BJ (cell line): ENCODE measurements at regions not wholly inside any gene's neighbourhood (a gene's known extent, or its start where the extent isn't known, plus 50 kb on each side); places are given as distances from the start of the nearest gene placed in this dataset.

ENCODE experiments used
- CTCF ChIA-PET: fragments of 350-600 bp; formaldehyde crosslinking; extraction: SDS; loops from one replicate; lab custom pipeline; 2021; ENCODE audit warnings: antibody characterized with exemption, inconsistent platforms; lab: Yijun Ruan, JAX
- POLR2A ChIA-PET: fragments of 300-600 bp; sonication (Branson Sonifier 250); formaldehyde crosslinking; extraction: SDS; loops from one replicate; lab custom pipeline; 2021; ENCODE audit warnings: antibody characterized with exemption; lab: Charles Lee
- DNase-seq: peaks from one replicate; pipeline ENCODE4 v3.0.0-alpha.2; 2011; ENCODE audit warnings: low read depth
- H3K27me3 ChIP-seq: 2 replicates; pipeline ENCODE4 v1.6.0; 2011; ENCODE audit warnings: low read length; ENCODE audit not compliant: control insufficient read depth, insufficient read depth
- H3K36me3 ChIP-seq: 2 replicates; pipeline ENCODE4 v1.5.1; 2011; ENCODE audit warnings: low read length; ENCODE audit not compliant: control insufficient read depth, insufficient read depth
- H3K4me3 ChIP-seq: 2 replicates; pipeline ENCODE4 v1.5.1; 2011; ENCODE audit warnings: low read depth, mild to moderate bottlenecking, control low read depth, low read length
- CTCF ChIP-seq: IDR thresholded peaks from 2 replicates; pipeline ENCODE4 v1.5.1; 2011; ENCODE audit warnings: low read depth, mild to moderate bottlenecking, control low read depth, inconsistent platforms, low read length, moderate library complexity; ENCODE audit not compliant: insufficient read depth

DNA sequence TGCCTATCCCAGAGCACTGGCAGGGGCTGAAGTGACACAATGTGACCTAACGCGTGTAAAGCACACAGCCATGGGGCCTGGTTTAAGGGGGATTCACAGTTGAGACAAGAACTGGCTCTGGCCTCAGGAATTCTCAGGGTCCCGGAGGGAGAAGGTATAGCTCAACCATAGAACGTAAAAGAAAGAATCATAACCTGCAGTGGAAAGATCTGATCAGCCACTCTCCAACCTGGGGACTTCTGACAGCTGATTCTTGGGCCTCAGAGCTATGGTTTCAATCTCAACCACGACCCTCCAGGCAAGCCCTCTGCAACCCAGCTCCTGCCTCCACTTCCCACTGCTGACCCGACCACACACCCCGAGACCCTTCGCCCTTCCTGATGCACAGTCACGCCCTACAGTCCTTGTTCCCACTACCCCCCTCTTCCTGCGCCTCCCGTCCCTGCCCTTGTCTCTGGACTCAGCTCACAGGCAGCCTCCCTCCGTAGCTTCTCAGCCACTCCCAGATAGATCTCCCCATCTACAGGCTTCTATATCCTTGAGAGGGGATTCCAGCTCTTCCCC, 245.2 kb downstream of the BUB3 start:
- CTCF ChIA-PET = no interaction called here
- DNase-seq = no peak

GRCh38 chr10:123402021-123402420, 247.8 kb downstream of the BUB3 start:
- Histone ChIP-seq H3K27me3 (no peaks in the 10 kb centered on the region), H3K36me3 (no peaks in the 10 kb centered on the region), H3K4me3 (no peak overlapping the region)
- no peak for TF ChIP-seq CTCF
- ChIA-PET CTCF (no interaction called here), POLR2A (no interaction called here)
- DNase-seq = no peak

More for the DNA sequence above, 245.2 kb downstream of the BUB3 start:
- POLR2A ChIA-PET = no interaction called here
- no peak for TF ChIP-seq CTCF
- Histone ChIP-seq H3K27me3 (no peaks in the 10 kb centered on the region), H3K36me3 (no peaks in the 10 kb centered on the region), H3K4me3 (no peak overlapping the region)

DNA sequence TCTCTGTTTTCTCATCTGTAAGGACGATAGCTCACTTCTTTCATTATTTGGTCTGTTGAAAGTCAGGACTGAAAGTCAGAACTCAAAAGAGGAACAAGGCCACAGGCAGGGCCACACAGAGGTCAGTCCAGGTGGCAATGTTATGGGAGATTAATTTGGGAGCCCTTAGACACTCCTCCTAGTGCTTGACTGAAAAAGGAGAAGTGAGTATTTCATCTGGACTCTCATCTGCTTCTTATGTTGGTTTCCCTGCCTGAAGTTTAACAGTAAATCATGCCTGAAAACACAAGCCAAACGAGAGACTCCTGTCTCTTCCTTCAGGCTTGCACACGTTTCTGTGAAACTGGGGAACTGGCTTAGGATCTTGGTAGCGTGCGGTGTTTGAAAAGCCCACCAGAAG, 248.5 kb downstream of the BUB3 start:
- POLR2A ChIA-PET = no interaction called here
- no peak overlapping the region for H3K4me3 ChIP-seq
- CTCF ChIA-PET = no interaction called here
- no peaks in the 10 kb centered on the region for H3K36me3 ChIP-seq
- TF ChIP-seq CTCF = no peak
- no peak for DNase-seq
- no peaks in the 10 kb centered on the region for H3K27me3 ChIP-seq

DNA sequence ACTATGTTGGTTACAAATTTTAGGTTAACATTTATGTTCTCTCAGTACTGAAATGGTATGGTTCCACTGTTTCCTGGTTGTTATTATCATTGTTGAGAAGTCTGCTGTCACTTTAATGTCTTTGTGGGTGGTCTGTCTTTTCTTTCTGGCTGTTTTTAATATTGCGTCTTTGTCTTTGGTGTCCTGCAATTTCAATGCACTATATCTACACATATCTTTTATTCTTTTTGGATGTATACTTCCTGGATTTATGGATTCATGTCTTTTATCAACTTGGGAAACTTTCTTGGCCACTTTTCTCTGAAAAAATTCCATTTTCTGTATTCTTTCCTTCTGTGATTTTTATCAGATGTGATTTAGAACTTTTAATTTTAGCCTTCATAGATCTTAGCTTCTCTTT, 250.2 kb downstream of the BUB3 start:
- CTCF ChIA-PET = no interaction called here
- no peak for TF ChIP-seq CTCF
- POLR2A ChIA-PET = no interaction called here

GRCh38 chr10:123408660-123409059, 254.5 kb downstream of the BUB3 start:
- H3K27me3 ChIP-seq = no peaks in the 10 kb centered on the region
- no peak for TF ChIP-seq CTCF
- no peak for DNase-seq
- no peak overlapping the region for H3K4me3 ChIP-seq
- POLR2A ChIA-PET = no interaction called here
- CTCF ChIA-PET = no interaction called here
- no peaks in the 10 kb centered on the region for H3K36me3 ChIP-seq

More for the DNA sequence above, 250.2 kb downstream of the BUB3 start:
- Histone ChIP-seq H3K36me3 (no peaks in the 10 kb centered on the region), H3K4me3 (no peak overlapping the region), H3K27me3 (no peaks in the 10 kb centered on the region)
- no peak for DNase-seq
